Activated CD4-positive, CD25-positive, alpha-beta regulatory T cell treated with anti-CD3 and anti-CD28 coated beads, Interleukin-2, amount 50 U/mL, for 24 hours (primary cell): ENCODE measurements at regions not wholly inside any gene's neighbourhood (a gene's known extent, or its start where the extent isn't known, plus 50 kb on each side); places are given as distances from the start of the nearest gene placed in this dataset.

Experiments used
- ATAC-seq, 2 donors: fragments of 150-1000 bp; cut with Tn5 transposase; one replicate each; pipeline ENCODE4 v1.10.0; 2021; ENCODE audit warnings: mild to moderate bottlenecking in 1 of 2, moderate library complexity in 1 of 2

DNA sequence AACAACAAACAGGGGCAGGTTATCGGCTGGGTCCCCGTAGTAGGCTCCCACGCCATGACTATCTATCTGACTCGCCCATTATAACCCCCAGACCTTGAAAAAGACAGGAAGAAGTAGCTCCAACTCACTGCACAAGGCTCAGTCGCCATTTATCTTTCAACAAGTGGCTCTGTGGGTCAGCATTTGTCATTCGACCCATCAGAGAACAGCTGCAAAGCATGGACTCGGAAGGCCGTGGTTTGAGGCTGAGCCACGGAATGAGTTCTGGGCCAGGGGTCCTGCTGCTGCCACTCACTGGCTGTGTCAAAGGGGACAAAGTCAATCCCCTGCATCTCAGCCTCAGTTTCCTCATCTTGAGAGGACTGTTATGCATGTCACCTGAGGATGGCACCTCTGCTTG, 131.0 kb downstream of the DMRTA2 start:
- no peak for ATAC-seq

DNA sequence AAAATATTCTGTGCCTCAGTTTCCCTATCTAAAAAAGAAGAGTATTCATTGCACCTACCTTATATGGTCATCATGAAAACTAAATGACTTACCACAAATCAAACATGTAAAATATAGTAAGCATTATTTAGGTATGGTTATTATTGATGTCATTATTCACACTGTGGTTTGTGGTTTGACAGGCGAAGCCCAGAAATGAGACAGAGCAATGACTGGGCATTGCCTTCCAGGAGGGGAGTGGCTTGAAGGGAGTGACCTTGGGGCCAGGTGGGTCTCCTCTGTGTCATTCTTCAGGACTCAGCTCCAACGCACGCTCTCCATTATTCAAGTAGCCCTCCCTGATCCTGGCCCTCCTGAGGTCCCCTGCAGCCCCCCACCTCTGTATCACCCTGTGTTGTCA, 133.7 kb downstream of the DMRTA2 start:
- ATAC-seq, result no peak

DNA sequence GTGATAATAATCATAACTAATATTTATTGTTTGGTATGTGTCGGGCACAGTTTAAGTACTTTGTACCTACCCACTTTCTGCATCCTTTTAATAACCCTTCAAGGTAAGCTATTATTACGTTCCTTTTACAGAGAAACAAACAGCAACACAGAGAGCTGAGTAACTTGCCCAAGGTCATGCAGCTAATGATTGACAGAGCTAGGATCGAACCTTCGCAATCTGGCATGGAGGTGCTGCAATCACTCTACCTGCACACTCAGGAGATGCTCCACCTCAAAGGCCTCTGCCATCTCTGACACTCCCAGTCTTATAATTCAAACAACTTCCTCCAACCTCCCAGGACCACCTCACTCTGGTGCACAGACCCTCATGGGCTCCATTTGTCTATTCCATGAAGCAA, 137.2 kb downstream of the DMRTA2 start:
- no peak for ATAC-seq

DNA sequence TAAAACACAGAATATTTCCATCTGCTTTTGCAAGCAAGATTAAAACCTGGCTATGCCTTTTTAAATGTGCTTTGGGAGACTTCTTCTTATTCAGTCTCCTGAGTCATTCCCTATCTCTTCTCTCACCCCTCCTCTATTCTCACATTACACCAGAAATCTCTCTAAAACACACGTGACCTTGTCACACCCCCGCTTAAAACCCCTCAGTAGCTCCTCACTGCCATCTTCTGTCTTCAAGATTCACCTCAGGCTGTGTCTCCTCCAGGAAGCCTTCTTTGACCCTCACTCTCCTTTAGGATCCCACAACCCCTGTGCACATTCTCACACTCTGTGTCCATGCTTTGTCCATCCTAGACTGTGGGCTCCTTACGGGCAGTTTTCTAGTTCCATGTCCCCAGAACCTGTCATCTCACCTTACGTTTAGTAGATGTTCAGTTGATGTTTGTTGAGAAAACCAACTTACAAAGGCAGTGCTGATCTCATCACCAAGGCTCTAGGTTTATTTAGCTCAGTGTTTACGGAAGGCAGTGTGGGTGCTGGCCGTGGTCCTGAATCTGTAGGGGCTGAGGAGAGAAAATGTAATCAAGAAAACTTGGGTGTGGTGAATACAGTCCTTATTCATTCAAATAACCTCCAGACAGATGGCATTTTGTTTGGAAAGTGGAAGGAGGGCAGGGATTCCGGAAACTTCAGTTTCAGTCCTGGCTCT, 143.5 kb downstream of the DMRTA2 start:
- ATAC-seq, result no peak

DNA sequence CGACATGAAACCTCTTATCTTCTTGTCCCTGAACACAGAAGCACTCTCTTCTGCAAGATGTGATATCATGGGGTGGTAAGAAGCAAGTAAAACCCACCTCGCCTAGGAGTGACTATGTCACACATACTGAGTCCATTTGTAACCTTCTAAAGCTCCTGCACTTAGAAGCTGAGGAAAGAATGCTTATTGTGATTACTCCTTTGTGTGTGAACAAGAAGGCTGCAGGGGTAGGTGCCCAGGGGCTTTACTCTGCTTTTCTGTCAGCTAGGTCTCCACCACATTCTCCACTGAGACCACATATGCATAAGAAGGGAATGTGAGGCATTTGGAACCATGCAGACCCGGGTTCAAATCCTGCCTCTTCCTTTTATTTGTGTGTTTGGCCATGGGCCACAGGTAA, 144.3 kb downstream of the DMRTA2 start:
- no peak for ATAC-seq

DNA sequence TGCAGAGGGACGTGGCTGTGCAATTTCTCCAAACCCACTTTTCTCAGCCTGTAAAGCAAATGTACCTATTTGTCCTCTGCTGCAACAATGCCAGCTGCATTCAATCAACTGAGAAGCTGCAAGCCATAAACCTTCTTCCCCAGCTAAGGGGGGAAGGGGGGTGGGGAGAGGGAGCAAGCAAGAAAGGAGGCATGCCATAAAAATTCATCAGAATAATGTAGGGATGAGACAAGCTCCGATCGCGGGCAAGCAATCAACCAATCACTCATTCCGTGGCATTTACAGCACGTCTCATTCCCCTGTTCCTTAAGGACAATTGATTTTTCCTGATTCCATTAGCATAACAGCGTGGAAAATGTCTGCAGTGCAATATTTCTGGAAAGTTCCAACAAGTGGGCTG, 144.8 kb downstream of the DMRTA2 start:
- ATAC-seq, result no peak

DNA sequence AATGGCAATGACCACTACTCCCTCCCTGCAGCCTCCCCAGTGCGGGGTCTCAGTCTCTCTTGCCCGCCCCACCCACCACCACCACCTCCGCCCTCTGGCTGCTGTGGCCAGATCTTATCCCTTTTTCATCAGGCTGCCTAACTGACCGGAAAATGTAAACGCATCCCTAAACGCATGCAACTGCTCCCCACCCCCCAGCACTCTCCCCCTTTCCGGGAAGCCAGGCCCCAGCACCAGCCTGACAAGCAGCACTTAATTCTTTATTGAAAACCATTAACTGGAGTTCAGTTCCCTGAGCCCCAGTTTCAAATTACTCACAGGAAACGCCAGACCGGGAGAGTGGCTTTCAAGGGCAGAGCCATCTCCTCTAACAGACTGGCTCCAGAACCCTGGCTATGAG, 147.7 kb downstream of the DMRTA2 start:
- ATAC-seq, result no peak

DNA sequence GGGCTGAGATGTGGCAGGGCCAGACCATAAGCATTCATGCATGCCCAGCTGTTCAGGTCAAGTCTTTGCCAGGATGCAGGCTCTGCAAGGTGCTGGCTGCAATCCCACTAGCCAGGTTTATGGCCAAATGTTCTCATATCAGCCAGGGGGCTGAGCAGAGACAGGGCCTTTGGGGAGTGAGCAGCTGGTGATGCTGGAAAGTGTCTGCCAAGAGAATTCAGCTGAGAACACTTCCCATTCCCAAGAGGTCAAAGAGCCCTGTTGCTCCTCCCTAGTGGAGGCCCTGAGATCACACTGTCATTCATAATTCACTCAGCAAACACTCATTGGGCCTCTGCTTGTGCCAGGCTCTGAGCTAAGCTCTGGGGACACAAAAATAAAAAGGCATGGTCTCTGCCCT, 150.3 kb downstream of the DMRTA2 start:
- no peak for ATAC-seq

DNA sequence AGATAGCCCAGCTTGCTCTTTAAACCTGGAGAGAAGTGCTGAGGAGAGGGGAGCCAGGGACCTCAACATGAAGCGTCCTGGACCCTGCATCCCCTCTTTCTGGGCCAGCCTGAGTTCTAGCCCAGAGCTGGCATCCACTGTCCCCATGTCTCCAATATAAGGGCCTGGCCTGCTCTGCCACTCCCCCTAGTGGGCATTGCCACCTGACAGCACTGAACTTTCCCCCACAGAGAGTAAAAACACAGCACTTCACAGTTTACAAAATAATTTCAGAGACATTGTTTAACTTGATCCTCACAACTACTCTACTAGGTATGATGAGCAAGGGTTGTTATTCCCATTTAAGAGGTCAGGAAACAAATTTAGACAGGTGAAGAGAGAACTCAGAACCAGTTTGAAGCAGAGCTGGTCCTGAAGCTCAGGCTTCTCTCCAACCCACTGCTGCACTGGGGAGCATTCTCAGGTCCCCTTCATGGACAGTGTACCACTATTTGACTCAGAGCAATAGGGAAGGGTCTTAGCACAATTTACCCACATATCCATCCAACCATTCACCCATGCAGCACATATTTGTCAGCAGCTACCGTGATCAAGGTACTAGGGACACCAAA, 151.2 kb downstream of the DMRTA2 start:
- no peak for ATAC-seq

DNA sequence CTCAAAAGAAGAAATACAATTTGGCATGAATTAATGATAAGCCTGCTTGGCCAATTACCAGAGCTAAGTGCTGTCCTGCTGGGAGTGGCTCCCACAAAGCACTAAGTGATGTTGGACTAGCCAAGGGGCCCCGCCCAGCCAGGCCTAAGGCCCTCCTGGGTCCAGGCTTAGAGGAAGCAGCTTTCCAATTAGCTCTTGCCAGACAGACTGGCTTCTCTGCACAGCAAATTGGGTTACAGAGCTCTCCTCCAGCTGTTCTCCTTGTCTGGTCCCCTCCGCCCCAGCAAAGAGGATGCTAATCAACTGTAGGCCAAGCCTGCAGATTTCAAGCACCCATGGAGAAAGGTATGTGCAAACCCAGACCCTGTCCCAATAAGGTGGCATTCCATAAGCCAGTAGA, 151.9 kb downstream of the DMRTA2 start:
- ATAC-seq, result no peak

DNA sequence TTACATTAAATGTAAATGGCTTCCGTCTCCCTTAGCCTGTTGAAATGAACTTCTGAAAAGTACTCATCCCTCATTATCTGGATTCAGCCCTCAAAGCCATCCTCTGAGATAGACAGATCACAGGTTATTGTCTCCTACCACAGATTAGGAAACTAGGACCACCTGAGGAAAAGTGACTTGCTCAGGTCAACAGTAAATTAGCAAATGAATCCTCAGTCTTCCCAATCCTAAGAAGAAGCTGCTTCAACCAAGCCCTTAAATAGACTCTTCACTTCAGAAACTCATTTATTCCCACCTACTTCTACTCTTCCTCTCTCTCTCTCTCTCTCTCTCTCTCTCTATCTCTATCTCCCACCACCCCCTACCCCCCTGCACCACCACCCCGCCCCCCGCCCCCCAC, 152.3 kb downstream of the DMRTA2 start:
- no peak for ATAC-seq

DNA sequence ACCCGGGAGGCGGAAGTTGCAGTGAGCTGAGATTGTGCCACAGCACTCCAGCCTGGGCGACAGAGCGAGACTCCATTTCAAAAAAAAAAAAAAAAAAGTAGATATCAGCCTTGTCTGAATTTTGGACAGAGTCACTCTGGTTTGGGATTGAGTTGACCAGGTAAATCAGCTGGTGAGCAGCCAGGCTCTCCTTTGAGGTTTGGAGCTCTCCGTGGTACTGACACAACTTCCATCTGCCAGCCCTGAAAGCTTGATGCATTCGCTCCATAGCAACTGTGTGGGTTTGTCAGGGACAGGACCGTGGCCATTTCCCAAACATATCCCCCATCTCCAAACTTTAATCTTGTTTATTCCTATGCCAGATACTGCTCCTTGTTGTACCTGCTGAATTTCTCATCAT, 155.2 kb downstream of the DMRTA2 start:
- ATAC-seq, result no peak

DNA sequence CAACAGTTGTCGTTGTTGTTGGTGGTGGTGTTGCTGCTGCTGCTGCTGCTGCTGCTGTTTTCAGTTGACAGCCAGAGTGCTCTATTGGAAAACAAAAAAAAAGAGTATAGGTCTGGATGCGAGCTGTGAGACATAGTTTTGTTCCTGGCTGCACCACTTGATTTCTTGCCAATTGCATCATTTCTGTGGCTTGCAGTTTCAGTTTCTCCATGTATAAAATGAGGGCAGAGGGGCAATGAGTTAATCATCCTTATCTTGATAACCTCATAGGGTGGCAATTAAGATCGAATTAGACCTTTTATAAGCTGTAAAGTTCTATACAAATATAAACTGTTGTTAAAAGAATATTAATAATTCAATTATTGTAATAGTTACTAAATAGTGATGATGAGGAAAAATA, 156.7 kb downstream of the DMRTA2 start:
- no peak for ATAC-seq

DNA sequence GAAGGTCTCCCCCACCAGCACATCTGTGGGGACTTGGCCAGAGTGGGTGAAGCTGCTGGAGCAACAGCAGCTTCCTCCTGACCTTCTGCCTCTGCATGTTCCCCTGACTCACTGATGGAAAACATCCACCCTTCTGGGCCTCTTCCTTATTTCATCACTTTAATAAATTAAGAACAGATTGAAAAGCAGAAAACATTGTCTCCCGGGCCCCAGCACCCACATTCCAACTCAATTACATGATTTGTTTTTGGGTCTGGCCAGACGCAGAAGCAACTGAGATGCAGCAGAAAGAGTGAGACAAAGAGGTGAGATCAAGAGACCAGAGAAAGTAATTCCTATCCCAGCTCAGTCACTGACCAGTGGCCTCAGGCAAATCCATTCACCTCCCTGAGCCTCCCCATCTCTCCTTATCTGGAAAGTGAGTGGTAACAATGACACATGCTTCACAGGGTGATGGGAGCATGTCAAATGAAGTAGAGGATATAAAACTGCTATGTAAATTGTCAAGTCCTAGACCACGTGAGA, 157.1 kb downstream of the ELAVL4 start:
- no peak for ATAC-seq

DNA sequence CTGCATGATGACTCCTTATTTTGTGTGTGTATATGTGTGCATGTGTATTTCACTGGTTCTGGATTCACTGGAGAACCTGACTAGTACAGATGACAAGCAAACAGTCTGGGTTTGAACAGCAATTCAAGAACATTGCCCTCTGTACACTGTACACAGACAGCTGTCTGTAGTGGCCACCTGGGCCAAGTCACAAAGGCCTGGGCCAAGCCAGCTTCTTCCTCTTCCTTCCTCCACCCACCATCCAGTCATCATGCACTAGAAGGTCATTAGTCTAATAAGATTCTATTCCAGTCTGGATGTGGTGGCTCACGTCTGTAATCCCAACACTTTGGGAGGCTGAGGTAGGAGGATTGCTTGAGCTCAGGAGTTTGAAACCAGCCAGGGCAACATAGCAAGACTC, 155.9 kb downstream of the ELAVL4 start:
- no peak for ATAC-seq

DNA sequence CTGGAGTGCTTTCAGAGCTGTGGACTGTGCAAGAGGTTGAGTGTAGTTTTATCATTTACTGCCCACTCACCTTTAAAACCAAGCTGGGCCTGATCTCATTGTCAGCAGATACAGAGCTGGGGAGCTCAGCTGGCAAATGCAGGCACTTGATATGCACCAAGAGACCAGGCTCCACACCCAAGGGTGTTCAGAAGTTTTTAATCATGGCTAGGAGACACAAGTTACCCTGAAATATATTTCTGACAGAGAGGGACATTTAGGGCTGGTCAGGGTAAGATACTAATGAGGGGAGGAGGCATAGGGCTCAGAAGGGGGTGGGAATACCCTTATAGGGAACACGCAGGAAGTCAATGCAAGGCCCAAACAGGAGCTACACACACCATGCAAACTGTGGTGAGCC, 153.7 kb downstream of the ELAVL4 start:
- ATAC-seq, result no peak

DNA sequence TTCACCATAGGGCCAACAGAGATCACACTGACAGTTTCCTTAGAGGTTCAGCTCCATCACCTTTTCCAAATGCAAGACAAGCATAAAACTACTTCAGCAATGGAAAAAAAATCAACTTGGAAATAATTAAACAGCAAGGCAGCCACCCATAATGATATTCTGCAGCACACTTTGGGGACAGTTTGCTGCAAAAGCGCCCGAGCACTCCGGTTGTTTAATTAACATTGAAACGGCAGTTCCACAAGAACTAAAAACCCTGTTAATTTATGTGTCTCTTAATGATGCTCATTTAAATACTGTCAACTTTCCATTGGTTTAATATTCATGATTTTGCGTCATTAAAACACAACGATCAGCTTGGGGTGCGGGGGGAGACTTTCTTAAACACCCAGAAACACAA, 153.2 kb downstream of the ELAVL4 start:
- ATAC-seq, result no peak

DNA sequence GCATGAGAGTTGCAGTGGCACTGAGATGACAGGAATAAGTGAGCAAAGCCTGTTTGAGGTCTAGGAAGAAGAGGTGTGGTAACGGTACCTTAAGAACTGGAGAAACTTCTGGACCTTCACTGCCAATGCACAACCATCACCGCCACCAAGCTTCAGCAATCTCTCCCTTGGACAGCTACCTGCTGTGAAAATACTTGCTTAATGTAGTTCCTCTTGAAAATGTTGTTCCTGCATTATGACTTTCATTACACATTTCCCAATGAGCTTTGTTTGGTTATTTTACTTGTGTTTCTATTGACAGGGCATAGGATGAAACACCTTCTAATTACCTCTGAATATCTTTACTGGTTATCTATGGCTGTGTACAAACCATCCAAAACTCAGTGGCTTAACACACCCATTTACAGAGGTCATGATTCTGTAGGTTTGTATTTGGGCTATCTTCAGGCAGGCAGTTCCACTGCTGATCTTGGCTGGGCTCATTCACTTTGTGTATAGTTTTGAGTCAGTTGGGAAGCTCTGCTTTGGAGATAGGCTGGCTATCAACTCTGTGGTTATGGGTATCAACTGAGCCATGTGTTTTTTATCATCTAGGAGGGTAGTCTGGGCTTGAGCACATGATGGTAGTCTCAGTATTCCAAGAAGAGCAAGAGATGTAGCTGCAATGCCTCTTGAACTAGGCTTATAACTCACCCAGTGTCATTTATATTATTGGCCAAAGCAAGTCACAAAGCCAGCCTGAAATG, 149.4 kb downstream of the ELAVL4 start:
- no peak for ATAC-seq

DNA sequence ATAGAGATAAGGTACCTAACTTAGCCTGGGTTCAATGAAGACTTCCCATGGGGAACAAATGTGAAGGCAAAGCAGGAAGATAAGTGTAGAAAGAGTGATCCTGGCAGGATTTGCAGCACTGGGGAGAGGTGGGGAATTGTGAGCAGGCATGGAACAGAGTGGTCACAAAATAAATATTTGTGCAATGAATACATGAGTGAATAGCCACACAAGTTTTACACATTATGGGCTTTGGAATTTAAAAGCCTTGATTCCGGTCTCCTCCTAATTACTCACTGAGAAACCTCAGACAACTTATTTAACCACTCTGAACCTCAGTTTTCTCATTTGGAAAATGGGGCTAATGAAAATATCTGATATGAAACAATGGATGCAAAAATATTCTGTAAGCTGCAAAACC, 148.3 kb downstream of the ELAVL4 start:
- no peak for ATAC-seq
